HG03060 (cell line): ENCODE measurements at regions not wholly inside any gene's neighbourhood (a gene's known extent, or its start where the extent isn't known, plus 50 kb on each side); places are given as distances from the start of the nearest gene placed in this dataset.
"Not testable (repeated sequence)": the region's sequence is repeated elsewhere in the genome, so short reads cannot be mapped to it uniquely, and the experiment has no call there.

Experiments
- ATAC-seq: cut with Tn5 transposase; IDR thresholded peaks from one replicate; pipeline ENCODE4 v1.9.1; 2021; ENCODE audit warnings: low read depth, moderate number of reproducible peaks; ENCODE audit not compliant: unreplicated experiment

- no peak for ATAC-seq
Observed at GRCh38 chr5:56409331-56410190, 176.4 kb upstream of the ANKRD55 start.

GRCh38 chr5:56406838-56407237 lies 173.7 kb upstream of the ANKRD55 start:
- no peak for ATAC-seq

DNA sequence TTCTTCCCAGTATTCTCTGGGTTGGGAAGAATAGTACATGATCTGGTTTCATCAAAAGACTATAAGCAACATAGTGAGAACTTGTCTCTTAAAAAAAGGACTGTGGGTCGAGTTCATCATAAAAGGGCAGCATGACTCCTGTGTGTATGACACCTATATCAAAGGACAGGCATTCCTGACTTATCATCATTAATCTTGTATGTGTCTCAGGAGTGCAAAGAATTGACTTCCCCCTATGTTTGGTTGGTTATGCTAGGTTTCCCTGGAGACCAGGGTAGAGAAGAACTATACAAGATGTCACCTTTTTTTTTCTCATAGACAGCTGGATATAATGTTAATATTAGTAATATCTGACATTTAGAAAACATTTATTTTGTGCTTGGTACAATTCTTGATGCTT lies 173.1 kb upstream of the ANKRD55 start:
- ATAC-seq, result no peak

DNA sequence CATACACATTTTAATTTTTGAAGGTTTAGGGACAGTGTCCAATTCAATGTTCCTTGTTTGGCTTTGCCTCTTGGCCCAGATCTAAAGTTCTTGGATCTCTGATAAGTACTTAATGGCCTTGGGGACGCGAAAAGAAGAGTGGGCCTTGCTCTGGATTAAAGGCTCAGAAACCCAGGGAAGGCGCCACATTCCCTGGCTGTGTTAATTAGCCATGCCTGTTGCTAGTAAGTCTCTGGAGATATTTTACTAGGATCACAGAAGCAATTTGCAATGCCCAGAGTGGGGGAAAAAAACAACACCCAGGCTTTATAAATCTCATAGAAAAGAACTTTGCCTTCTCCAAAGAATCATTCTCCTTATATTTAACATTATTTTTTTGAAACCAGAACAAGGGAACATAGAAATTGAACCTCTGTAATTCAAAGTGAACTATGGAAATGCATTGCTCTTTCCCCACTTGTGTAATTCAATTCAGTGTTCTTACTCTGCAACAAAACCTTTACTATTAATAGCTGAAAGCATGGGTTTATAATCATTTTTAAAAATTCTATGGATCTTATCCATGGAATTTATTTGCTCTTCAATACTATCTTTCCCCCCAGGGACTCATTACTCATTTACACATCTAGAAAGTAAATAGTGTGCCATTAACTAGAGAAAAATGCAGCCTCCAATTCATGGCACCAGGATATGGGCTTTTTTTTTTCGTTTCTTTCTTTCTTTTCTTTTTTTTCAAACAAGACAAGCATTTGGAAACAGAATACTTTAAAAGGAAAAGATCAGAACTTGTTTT lies 172.2 kb upstream of the ANKRD55 start:
- ATAC-seq, result no peak

- no peak for ATAC-seq
Observed at GRCh38 chr5:56402266-56403220, 169.4 kb upstream of the ANKRD55 start.

GRCh38 chr5:56397796-56398195 lies 164.7 kb upstream of the ANKRD55 start:
- ATAC-seq, result not testable (repeated sequence)

- no peak for ATAC-seq
Observed at GRCh38 chr5:56396634-56397033, 163.5 kb upstream of the ANKRD55 start.

DNA sequence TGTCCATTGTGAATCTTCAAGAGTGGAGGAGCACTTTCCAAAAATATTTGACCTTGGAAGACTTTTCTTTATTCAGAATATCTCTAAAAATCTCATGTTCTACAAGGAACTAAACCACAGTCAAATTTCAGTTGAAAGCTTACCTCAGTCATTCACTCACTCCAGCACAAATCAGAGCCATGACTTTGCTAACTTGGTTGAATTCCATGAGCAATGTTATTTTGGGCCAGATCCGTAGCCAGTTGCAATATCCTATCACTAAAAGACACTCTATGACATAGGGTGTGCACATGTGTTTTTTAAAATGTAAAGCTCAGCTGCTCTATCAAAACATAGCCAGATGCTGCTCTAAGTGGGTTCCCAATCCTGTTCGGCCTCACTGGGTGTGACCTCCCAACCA lies 156.1 kb upstream of the ANKRD55 start:
- ATAC-seq, result no peak

DNA sequence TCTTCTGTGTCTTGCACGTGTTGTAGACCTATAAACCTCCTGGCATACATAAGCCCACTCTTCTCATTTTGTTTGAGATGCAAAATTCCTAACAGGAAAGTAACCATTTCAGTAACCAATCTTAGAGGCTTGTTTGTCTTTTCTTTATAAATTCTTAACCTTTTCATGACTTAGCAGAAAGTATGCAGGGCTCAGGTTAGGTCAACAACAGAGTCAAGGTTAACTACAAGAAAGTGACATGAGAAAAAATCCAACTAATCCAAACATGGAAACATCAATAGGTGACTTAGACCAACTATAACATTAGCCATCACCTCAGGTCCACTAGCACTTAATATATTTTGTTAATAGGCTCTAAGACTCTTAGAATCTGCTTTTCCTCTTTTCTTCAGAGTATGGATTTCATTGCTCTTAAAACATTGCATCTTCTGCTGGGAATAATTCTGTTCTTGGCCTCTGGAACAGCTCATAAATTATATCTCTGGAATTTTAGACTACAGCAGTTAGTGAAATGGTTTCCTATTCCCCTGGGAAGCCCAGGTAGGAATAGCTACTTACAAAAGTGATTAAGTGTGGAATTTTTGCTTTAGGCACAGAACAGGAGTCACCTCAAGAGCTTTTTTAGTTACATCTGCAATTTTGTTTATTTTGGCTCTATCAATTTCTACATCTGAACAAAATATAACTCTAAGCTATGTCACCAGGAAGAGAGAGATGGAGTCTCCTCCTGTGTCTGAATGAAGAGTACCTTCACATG lies 155.3 kb upstream of the ANKRD55 start:
- ATAC-seq, result no peak

DNA sequence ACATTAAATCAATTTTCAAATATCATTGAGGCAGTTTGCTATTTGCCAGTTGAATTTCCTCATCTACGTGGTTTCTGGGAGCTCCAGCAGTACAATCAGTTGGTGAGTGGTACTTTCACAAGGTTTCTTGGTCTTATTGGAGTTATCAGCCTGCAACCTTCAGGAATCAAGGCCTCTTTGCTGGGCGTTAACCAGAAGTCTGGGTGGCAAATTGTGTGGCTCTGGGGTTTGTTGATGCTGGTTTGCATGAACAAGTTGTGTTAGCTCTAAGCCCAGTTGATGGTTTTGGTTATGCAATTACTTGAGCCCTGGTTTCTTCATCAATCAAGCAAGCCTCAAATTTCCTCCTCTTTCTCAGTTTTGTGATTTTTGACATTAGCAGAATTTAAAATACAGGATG lies 152.9 kb upstream of the ANKRD55 start:
- ATAC-seq, result no peak

GRCh38 chr5:56384186-56384585 lies 151.1 kb upstream of the ANKRD55 start:
- no peak for ATAC-seq

- ATAC-seq, result no peak
Observed at GRCh38 chr5:56383761-56384160, 150.6 kb upstream of the ANKRD55 start.

- no peak for ATAC-seq
Observed at GRCh38 chr5:56382896-56383295, 149.8 kb upstream of the ANKRD55 start.

- ATAC-seq, result no peak
Observed at GRCh38 chr5:56377573-56377972, 144.4 kb upstream of the ANKRD55 start.

DNA sequence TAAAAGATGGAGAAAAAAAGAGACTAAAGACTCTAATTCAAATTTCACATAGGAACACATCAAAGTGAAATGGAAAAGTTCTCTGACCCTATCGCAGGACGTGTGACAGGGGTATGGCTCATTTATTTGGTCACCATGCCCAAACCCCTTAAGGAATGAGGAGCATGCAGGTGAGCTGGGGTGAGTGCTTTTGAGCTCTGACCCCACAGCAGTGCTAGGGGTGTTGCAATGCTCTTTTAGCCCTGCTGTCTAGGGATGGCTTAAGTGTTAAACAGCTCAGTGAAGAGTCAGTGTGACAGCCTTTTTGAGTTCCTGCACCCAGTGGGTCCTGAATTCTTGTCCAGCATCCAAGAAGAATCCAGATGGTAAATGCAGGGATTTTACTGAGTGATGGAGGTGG lies 143.0 kb upstream of the ANKRD55 start:
- no peak for ATAC-seq

DNA sequence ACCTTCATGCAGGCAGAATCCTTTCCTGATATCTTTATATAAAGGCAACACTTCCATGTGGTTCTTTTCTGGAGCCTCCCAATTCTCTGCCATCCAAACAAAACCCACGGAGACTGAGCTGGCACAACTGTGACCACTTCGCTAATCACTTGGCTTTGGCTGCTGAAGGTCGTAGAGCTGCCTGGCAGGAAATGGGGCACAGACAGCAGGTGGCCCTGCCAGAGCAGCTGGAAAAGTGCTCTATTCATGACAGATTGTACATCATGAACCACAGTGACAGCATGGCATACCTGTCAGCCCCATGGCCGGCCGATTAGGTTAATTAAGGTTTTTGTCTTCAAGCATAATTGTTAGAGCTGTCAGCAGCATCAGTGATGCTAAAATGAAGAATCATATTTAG lies 141.9 kb upstream of the ANKRD55 start:
- ATAC-seq, result no peak

- not testable (repeated sequence) for ATAC-seq
Observed at GRCh38 chr5:56372491-56372890, 139.4 kb upstream of the ANKRD55 start.

GRCh38 chr5:56369361-56369811 lies 136.3 kb upstream of the ANKRD55 start:
- no peak for ATAC-seq

GRCh38 chr5:56367748-56368147 lies 134.6 kb upstream of the ANKRD55 start:
- no peak for ATAC-seq

- ATAC-seq, result no peak
Observed at GRCh38 chr5:56366986-56367385, 133.9 kb upstream of the ANKRD55 start.
